ENCODE measurements at regions not wholly inside any gene's neighbourhood (a gene's known extent, or its start where the extent isn't known, plus 50 kb on each side); places are given as distances from the start of the nearest gene placed in this dataset.
"Not testable (repeated sequence)": the region's sequence is repeated elsewhere in the genome, so short reads cannot be mapped to it uniquely, and the experiment has no call there.

DNA sequence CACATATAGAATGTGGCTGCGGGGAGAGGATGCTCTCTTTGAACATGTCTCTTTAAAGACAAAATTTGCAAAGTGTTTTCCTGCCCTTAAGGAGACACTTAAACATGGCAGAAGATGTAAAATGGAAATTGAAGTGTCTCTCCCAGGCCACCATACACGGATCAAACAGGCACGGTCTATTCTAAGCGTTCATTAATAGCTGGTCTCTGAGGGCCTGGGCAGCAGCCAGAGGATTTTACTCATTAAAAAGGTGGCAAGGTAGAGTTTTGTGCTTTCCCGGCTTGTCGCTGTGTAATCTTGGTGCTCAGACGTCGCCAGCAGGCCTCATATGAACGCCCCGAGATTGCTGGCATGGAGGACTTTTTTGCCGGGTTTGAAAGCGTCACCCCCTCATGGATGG lies 205.5 kb downstream of the EMX2 start:
- no peak for DNase-seq (ENCODE audit: low spot score)

DNA sequence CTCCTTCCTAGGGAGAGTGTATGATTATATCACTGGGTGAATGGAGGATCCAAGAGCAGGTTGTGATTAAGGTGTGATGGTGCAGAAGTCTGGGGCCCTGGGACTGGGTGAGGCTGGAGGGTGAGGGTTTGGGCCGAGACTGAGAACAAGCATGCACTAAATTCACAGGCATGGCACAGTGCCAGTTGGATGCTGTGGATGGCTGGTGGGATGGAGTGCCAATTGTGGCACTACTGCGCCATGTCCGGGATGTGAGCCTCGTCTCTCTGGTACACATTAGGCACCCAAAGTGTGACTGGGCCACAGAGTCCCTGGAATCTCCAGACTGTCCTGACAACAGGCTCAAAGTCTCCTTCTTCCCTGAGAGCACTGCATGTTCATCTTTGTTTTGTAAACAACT lies 208.1 kb downstream of the EMX2 start:
- DNase-seq (ENCODE audit: low spot score): no peak

DNA sequence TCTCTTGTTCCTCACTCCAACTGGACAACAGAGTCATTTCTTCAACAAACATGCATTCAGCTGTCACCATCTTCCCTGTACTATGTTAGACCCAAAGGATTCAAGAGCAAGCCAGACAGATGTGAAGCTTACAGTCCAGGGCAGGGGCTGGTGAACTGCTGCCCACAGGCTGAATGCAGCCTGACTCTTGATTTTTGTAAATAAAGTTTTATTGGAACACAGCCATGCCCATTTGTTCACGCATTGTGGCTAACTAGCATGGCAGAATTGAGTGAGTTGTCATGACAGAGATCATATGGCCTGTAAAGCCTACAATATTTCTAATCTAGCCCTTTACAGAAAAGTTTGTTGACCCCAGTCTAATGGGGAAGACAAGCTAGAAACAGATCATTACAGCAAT lies 208.7 kb downstream of the EMX2 start:
- no peak for DNase-seq (ENCODE audit: low spot score)

DNA sequence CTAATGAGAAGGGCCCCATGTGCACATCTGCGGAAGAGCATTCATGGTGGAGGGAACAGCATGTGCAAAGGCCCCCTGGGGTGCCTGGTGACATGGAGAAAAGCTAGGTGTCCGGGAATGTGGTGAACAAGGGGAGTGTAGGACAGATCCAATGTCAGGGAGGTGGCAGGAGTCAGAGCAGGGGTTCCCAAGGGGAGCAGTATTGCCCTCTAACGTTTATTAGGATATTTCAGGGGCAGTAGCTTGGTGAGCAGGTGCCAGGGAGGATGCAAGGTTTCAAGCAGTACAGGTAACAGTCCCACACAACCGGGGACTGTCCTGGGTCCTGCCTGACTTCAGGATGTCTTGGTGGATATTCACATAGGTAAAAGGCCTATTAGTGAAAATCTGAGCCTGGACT lies 209.6 kb downstream of the EMX2 start:
- DNase-seq (ENCODE audit: low spot score): no peak

DNA sequence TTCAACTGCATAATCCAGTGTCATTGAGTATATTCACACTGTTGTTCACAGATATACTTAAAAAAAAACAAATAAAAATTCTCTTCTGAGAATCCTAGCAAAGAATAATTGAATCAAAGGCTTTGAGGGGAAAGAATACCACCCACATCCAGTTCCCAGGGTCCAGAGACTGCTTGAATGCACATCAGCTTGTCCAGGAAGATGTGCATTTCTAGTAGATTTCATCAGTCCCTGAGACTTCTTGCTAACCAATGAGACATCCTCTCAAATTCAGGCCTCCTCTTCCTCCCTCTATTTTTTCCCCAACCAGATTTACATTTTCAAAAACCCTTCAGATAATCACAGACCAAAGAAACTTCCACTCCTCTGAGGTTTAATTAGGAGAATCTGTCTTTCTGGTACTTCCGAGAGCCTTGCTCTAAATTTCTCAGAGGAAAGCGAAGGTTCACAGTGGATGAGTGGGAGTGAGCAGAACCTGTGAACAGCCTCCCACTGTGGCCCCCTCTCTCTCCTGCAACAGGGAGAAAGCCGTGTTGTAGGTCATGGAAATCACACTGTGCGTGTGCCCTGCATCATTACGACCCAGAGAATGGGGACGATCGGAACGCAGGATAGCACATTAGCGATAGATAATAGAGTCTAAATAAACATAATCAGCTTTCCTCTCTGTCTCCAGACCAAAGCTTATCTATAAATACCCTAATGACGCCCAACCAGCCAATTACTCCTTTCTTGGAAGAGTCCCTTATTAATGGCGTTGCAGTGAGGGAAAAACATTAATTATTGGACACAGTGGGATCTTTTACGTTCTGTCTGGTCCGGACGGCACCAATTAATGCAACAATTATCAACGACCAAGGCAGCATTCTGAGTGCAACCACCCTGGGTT lies 212.5 kb downstream of the EMX2 start:
- no peak for DNase-seq (ENCODE audit: low spot score)

DNA sequence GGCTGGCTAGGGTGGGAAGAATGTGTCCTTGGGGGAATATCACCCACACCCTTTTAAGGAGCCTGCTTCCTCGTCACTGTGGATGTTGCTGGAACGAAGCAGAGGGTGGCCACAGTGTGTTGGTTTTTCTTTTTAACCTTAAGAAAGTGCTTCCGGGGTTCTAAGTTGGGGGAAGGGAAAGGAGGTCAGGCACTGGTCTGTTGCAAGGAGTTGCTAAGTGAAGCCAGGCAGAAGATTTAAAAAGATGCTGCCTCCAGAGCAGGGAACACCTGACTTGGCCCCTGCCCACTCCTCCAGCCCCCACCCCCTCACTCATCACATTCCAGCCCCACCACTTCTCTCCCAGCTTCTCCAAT lies 213.1 kb downstream of the EMX2 start:
- DNase-seq (ENCODE audit: low spot score): no peak

DNA sequence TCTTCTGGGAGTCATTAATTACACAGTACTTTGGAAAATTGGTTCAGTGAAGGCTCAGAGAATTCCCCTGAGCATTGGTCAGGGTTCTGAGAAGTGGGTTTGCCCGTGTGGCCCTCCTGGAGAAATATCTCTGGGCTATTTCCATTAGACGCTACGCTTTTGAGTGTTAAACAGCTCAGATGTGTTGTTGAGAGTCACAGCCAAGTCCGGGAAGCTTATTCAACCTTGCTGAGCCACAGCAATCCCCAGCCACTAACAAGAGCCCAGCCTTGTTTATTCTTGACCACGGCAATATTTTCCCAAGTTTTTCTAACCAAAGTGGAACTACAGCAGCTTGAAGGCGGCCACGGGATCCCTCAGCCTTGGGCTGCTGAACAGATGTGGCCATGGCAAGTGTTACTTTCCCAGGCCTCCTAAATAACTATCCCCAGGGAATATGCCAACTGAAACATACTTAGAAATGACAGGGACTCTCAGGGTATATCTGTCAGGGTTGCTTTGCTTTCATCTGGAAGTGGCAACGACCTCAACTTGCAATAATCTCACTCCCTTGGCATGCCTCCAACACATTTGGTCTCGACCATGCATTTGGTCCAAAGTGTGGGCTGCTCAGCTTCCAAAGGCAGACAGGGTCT lies 214.7 kb downstream of the EMX2 start:
- DNase-seq (ENCODE audit: low spot score): no peak

DNA sequence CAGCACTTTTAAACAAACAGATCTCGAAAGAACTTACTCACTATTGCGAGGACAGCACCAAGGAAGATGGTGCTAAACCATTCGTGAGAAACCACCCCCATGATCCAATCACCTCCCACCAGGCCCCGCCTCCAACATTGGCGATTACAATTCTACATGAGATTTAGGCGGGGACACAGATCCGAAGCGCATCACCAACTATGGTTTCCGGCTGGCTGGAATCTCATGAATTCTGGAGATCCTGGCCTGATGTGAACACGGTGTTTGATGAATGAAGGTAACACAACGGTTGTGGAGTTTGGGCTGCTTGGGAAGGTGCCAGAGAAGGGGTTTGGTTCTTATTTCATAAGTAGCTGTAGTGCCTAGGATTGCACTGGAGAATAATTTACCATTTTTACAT lies 216.7 kb downstream of the EMX2 start:
- DNase-seq (ENCODE audit: low spot score): no peak

DNA sequence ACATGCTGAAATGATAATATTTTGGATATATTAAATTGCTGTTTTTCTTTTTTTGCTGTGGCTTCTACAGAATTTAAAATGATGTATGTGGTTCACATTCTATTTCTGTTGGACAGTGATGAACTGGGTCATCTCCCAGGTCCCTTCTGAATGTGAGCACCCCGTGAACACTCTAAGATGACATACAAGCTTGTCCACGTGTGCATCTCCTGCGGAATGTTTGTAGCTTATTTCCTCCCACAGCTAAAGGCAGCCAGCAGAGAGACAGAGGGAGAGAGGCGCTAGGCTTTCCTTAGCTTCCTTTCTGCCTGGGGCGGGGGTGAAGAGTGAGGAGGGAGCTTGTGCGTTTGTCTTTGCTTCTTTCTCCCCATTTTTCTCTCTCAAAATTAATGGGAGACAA lies 219.1 kb downstream of the EMX2 start:
- no peak for DNase-seq (ENCODE audit: low spot score)

DNA sequence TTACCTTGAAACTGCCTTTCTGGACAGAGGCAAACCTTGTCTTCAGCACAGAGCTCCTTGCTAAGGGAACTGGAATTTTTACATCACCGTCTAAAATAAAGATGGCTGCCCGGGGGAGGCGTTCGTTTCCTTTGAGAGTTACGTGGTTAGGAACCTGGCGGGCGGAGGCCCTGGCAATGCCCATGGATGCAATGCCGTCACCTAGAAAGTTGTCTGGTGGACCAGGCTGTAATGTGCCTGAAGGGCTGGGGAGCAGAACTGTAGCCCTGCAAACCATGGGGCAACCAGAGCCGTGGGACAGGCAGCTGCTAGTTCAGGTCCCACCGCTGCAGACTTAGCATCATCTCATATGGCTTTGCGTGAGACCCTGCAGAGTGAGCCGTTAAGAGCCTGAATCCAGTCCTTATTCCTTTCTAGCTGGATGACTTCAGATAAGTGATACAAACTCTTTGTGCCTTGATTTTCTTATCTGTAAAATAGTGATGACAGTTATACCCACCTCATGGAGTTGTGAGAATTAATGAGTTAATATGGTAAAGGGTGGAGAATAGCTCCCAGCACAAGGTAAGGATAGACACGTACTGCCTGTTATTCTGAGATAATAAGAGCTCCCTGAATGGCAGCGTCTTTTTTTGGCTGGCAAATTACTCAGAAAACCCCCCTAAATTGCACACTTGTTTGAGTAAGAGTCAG lies 219.7 kb downstream of the EMX2 start:
- no peak for DNase-seq (ENCODE audit: low spot score)

DNA sequence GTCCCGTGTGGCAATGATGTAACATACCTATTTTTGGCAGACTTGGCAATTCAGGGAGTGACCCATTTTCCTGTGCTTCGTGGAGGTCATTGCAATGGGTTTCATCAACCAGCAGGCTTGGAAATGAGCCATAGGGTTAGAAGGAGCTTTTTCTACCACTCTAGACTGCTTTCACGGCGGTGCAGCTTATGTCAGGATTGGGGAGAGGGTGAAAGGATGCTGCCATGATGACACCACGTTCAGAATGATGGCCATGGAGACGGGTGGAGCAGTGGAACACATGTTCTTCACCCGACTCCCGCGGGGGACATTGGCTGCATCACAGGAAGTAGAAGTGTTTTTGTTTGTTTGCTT lies 220.2 kb downstream of the EMX2 start:
- peak; percentile 64 for DNase-seq (ENCODE audit: low spot score)

DNA sequence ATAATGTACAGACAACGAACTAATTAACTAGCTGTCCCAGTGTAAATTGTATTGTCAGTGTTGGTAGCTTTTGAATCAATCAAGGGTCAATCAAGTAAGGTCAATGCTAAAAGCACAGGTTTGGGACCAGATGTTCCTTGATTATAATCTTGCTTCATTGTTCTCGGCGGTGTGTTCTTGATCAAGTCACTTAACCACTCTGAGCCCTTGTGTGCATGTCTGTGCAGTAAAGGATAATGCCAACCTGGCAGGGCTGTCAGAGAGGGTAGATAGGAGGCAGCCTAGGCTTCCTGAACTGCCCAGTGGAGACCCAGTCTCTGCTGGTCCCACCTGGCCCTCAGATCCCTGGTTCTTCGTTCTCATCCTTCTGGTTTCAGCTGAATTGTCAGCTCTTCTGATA lies 221.0 kb downstream of the EMX2 start:
- DNase-seq (ENCODE audit: low spot score): no peak

DNA sequence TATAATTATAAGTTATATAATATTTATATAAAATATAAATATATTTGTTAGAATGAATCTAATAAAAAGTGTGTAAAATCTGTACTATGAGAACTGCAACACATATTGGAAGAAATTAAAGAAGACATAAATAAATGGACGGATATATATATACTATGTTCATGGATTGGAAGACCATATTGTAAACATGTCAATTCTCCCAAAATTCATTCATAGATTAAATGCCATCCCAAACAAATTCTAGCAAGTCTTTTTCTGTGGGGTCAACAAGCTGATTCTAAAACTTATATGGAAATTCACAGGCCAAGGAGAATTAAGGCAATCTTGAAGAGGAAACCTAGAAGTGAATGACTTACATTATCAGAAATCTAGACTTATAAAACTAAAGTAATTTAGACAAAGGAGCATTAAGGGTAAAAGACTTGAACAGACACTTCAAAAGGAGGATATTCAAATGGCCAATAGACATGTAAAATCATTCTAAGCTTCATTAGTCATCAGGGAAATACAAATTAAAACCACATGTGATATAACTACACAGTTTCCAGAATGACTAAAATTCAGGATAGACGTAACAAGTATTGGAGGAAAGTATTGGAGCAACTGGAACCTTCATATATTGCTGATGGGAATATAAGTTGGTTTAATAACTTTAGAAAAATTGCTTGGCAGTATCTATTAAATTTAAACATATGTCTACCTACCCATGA lies 225.9 kb downstream of the EMX2 start:
- DNase-seq (ENCODE audit: low spot score): no peak

DNA sequence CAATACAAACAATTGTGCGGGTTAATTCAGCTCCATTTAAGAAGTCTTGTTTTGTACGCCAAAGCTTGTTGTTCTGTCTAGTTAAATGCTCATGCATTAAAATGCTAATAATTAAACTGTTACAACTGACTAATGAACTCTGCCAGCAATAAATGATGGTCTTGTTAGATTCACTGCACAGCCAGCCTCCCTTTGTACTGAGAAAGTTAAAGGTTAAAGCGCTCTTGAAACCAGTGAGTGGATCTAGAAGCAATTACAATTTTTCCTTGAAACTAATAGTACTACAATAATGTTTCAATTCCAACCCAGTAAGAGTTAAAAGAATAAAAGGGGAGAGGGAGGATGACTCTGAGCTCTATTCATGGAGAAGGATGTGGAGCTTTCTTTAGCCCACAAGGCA lies 233.0 kb downstream of the EMX2 start:
- DNase-seq (ENCODE audit: low spot score): no peak

DNA sequence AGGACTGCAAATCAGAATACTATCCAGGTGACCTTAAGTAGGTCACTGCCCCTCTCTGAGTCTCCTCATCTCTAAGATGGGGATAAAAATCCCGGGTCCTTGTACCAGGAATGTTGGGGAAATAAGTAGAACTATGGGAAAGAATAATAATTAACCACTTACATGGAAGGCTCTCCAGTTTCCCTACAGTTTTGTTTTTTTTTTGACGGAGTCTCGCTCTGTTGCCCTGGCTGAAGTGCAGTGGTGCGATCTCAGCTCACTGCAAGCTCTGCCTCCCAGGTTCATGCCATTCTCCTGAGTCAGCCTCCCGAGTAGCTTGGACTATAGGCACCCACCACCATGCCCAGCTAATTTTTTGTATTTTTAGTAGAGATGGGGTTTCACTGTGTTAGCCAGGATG lies 234.7 kb downstream of the EMX2 start:
- DNase-seq (ENCODE audit: low spot score): not testable (repeated sequence)

DNA sequence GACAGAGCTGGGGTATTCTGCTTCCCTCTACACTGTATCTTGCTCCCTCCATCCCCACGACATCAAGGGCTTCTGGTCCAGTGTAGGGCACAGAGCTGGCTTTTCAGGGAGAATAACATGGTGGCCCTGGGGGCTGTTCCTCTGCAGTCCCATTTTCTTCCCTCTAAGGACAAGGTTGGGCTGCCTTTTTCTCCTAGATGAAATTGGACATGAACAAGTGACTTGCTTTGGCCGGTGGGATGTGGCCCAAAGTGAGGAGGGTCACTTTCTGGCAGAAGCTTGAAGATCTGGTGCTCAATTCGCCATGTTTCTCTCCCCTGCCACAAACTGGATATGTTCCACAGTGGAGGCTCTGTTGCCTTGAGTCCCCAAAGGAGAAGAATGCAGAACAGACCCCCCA lies 235.7 kb downstream of the EMX2 start:
- no peak for DNase-seq (ENCODE audit: low spot score)

DNA sequence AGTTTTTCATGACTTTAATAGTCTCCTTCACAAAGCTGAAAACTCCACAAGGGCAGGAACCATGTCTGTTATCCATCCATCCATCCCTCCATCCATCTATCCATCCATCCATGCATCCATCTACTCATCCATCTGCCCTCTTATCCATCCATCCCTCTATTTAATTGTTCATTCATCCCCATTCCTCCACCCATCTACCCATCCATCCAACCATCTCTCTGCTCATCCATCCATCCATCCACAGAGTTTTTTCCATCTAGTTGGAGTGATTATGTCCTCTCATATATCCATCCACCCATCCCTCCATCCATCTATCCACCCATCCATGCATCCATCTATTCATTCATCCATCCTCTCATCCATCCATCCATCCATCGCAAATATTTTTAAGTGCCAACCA lies 237.9 kb downstream of the EMX2 start:
- no peak for DNase-seq (ENCODE audit: low spot score)

DNA sequence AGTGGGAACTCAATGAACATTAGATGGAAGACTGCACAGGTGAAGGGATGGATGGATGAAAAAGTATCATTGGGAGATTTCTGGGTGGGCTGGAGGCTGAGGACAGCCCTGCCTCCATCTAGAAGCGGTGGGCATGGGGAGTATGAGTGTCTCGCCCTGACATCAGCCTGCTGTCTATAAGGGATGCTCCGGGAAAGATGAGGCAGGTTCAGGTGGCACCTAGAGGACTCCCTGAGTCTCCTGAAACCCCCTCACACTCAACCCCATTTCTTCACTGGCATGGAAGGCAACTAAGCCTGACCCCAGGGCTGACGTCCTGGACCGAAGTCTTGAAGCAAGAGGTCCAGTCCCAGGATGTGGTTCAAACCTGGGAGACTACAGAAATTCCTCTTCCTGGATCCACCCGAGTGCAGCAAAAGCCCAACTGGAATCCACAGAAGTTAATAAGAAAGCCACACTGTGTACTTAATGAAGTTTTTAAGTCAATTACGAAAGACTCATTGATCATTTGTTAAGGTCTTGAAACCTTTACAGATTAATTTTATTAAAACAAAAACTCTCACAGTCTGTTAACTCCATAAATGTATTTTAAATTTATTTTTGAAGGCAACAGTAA lies 238.8 kb downstream of the EMX2 start:
- no peak for DNase-seq (ENCODE audit: low spot score)

DNA sequence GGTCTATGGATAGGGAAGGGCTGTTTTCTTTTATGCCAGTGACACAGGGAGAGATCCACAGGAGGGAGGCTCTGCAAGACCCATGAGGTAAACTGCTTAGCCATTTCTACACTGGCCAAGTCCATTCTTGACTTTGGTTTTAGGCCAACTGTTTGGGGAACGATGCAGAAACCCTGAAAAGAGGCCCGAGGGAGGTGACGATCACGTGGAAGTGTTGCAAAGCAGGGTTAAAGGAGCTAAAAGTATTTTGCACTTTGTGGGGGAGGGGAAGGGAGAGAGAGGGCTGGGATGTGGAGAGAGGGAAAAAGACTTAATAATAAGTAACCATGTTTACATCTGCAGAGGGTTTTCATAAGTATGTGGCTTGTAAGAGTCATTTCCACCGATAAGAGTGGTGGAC lies 239.7 kb downstream of the EMX2 start:
- no peak for DNase-seq (ENCODE audit: low spot score)

DNA sequence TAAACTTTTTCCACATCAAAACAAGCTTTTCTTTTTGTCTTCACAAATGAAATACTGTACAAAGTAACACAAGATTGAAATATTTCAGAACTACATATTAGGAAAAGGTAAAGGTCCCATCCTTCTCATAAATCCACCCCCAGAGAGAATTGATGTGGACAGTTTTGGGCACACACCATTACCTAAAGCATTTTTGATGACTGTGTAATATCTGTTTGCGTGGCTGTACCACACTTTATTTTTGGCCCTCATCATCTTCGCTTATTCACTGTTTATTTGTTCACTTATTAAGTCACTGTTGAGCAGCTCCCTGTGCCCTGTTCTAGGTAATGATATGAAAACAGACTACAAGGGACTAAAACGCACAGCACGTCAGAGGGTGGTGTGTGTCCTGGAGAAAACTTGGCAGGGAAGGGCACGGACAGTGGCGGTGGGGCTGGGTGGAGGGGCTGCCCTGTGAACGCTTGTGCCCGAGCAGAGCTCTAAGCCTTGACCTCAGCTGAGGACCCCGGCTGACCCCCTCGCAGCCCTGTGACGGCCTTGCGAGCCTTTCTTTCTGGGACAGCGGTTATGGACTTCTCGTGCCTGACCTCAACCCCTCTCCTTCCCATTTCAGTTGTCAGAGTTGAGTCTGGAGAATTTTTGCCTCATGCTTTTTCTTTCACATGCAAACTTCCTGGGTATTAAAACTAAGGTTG lies 241.3 kb downstream of the EMX2 start:
- DNase-seq (ENCODE audit: low spot score): no peak

DNA sequence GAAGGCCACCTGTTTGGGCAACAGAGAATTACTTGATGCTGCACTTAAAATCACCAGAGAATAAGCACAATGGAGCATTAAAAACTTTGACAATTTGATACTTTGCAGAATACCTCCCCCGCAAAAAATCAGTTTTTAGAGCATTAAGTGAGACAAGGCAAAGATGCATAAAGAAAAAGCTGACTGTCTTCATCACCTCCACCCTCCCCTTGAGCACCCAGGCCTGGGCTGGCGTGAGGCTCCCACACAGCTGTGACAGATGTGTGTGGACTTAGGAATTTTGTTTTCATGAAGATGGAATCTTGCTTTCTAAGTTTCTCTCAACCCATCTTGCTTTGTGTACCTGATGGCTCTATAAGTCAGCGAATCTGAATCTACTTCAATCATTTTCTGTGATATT lies 242.2 kb downstream of the EMX2 start:
- DNase-seq (ENCODE audit: low spot score): no peak

DNA sequence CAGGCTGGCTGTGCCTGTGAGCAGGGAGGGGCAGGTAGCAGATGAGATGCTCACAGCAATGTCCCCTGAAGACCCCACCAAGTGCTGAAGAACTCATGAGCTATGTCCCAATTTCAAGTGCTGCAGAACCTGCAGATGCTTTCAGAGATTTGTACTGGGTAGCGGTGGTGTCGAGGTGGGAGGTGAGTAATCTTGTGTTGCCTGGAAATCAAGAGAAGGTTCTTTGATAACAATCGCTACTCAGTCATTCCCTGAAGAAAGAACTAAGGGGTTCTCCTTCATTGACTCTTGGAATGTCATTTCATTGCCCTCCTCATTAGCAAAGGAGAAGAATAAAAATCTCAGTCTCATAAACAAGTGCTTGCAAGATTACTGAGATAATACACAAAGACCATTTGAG lies 246.4 kb downstream of the EMX2 start:
- no peak for DNase-seq (ENCODE audit: low spot score)
